ENCODE measurements at regions not wholly inside any gene's neighbourhood (a gene's known extent, or its start where the extent isn't known, plus 50 kb on each side); places are given as distances from the start of the nearest gene placed in this dataset.
"Not testable (repeated sequence)": the region's sequence is repeated elsewhere in the genome, so short reads cannot be mapped to it uniquely, and the experiment has no call there.

DNA sequence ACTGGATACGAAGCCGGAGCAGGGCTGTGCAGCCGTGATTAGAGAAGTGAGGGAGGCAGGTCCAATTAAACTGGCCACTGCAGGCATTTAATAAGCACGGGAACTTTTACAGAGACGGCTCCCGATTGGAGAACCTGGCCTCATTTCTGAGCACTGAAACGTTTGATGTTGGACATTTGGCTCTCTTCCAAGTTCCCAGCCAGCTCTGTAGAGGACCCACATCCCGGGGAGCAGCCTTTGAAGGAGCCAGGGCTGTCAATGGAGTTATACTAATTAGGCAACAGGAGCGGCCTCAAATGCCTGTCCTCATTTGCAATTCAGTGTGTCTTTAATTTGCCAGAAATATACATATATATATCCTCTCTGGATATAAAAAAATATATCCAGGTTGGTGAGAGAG lies 499.4 kb upstream of the C16orf82 start:
- H3K27me3 Mint-ChIP-seq, result peaks cover 31% of the 10 kb centered on the region
- intact Hi-C loops (cut with micrococcal nuclease), result loop anchor here (5.0 kb wide), 1 partner anchor 730 kb away; no protein-coding TSS in a partner anchor
- H3K4me1 Mint-ChIP-seq, result peaks cover 9% of the 10 kb centered on the region
- H3K36me3 Mint-ChIP-seq (ENCODE audit: low read depth), result no peaks in the 10 kb centered on the region
- H3K9me3 Mint-ChIP-seq, result no peaks in the 10 kb centered on the region
- H3K4me3 Mint-ChIP-seq, result no peak overlapping the region
- H3K27ac Mint-ChIP-seq, result no peak overlapping the region
- DNase-seq, result no peak

GRCh38 chr16:26569793-26570192 lies 496.9 kb upstream of the C16orf82 start:
- H3K27me3 Mint-ChIP-seq, result peaks cover 15% of the 10 kb centered on the region
- H3K4me3 Mint-ChIP-seq, result no peak overlapping the region
- intact Hi-C loops (cut with micrococcal nuclease), result loop anchor here (5.0 kb wide), 1 partner anchor 732 kb away; no protein-coding TSS in a partner anchor
- H3K27ac Mint-ChIP-seq, result no peak overlapping the region
- no peaks in the 10 kb centered on the region for H3K36me3 Mint-ChIP-seq (ENCODE audit: low read depth)
- peaks cover 9% of the 10 kb centered on the region for H3K4me1 Mint-ChIP-seq
- peak; percentile 78 for DNase-seq
- peaks cover 3% of the 10 kb centered on the region for H3K9me3 Mint-ChIP-seq

DNA sequence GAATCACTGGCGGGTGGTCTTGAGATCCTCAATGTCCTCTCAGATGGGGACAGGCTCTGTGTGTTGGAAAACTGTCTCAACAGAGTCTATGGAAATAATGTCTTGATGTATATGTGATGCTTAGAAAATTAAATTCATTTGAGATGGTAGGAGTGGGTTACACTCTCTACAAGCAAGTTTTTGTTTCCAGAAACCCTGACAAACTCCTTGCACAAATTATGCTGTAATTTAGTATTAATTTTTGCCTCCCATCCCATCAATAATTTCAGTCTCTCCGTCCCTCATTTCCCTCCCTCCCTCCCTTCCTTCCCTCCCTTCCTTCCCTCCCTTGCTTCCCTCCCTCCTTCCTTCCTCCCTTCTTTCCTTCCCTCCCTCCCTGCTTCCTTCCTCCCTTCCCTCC lies 488.0 kb upstream of the C16orf82 start:
- H3K4me3 Mint-ChIP-seq, result no peak overlapping the region
- intact Hi-C loops (cut with micrococcal nuclease), result no loop called here
- DNase-seq, result no peak
- no peak overlapping the region for H3K27ac Mint-ChIP-seq
- peaks cover 6% of the 10 kb centered on the region for H3K27me3 Mint-ChIP-seq
- H3K4me1 Mint-ChIP-seq, result peaks cover 7% of the 10 kb centered on the region
- H3K36me3 Mint-ChIP-seq (ENCODE audit: low read depth), result peaks cover 7% of the 10 kb centered on the region
- H3K9me3 Mint-ChIP-seq, result peaks cover 34% of the 10 kb centered on the region

GRCh38 chr16:26583803-26584202 lies 482.9 kb upstream of the C16orf82 start:
- no peak overlapping the region for H3K4me3 Mint-ChIP-seq

GRCh38 chr16:26593700-26594099 lies 473.0 kb upstream of the C16orf82 start:
- DNase-seq, result peak; percentile 57
- peak overlapping the region; percentile 51 for H3K4me3 Mint-ChIP-seq
- H3K27me3 Mint-ChIP-seq, result peaks cover 2% of the 10 kb centered on the region
- H3K9me3 Mint-ChIP-seq, result peaks cover 4% of the 10 kb centered on the region
- H3K27ac Mint-ChIP-seq, result peak overlapping the region; percentile 76
- intact Hi-C loops (cut with micrococcal nuclease), result loop anchor here (10.0 kb wide), 3 partner anchors 51 to 641 kb away; no protein-coding TSS in a partner anchor
- H3K4me1 Mint-ChIP-seq, result peaks cover 46% of the 10 kb centered on the region
- H3K36me3 Mint-ChIP-seq (ENCODE audit: low read depth), result peaks cover 16% of the 10 kb centered on the region

More at GRCh38 chr16:26583803-26584202, 482.9 kb upstream of the C16orf82 start:
- H3K27me3 Mint-ChIP-seq, result peaks cover 23% of the 10 kb centered on the region
- peaks cover 7% of the 10 kb centered on the region for H3K4me1 Mint-ChIP-seq
- peak; percentile 37 for DNase-seq
- peaks cover 41% of the 10 kb centered on the region for H3K9me3 Mint-ChIP-seq
- peaks cover 22% of the 10 kb centered on the region for H3K36me3 Mint-ChIP-seq (ENCODE audit: low read depth)
- H3K27ac Mint-ChIP-seq, result no peak overlapping the region
- intact Hi-C loops (cut with micrococcal nuclease), result no loop called here

DNA sequence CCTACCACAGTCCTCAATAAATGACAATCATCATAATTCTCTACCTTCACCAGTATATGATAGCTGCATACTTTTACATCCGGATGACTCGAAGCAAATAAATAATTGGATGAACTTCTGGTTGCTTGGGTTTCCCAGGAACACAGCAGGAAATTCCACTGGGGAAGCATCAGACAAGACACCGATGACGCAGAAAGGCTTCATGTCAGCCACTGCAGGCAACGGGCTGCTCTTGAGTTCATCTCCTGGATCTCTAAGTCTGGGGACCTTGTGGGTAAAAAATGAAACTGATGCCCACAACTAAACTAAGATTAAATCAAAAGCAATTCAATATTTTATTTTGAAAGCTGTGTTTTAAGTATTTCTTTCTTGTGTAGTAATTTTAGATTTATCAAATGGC lies 472.1 kb upstream of the C16orf82 start:
- intact Hi-C loops (cut with micrococcal nuclease), result loop anchor here (5.0 to 10.0 kb wide), 5 partner anchors 50 to 640 kb away; no protein-coding TSS in a partner anchor
- H3K27ac Mint-ChIP-seq, result peak overlapping the region; percentile 34
- H3K36me3 Mint-ChIP-seq (ENCODE audit: low read depth), result peaks cover 20% of the 10 kb centered on the region
- no peaks in the 10 kb centered on the region for H3K27me3 Mint-ChIP-seq
- DNase-seq, result peak; percentile 62
- peaks cover 7% of the 10 kb centered on the region for H3K9me3 Mint-ChIP-seq
- peaks cover 56% of the 10 kb centered on the region for H3K4me1 Mint-ChIP-seq
- peak overlapping the region; percentile 4 for H3K4me3 Mint-ChIP-seq

- peak overlapping the region; percentile 80 for H3K27ac Mint-ChIP-seq
- no peak overlapping the region for H3K4me3 Mint-ChIP-seq
- no peaks in the 10 kb centered on the region for H3K27me3 Mint-ChIP-seq
- peaks cover 10% of the 10 kb centered on the region for H3K9me3 Mint-ChIP-seq
- peaks cover 22% of the 10 kb centered on the region for H3K36me3 Mint-ChIP-seq (ENCODE audit: low read depth)
- H3K4me1 Mint-ChIP-seq, result peaks cover 56% of the 10 kb centered on the region
- intact Hi-C loops (cut with micrococcal nuclease), result loop anchor here (5.0 to 10.0 kb wide), 5 partner anchors 50 to 640 kb away; no protein-coding TSS in a partner anchor
- no peak for DNase-seq
These were observed 471.5 kb upstream of the C16orf82 start for GRCh38 chr16:26595199-26595598.

- Mint-ChIP-seq H3K4me1 (peaks cover 57% of the 10 kb centered on the region), H3K36me3 (ENCODE audit: low read depth) (peaks cover 21% of the 10 kb centered on the region), H3K27ac (peak overlapping the region; percentile 81), H3K4me3 (peak overlapping the region; percentile 28)
- DNase-seq, H3K9me3 Mint-ChIP-seq, H3K27me3 Mint-ChIP-seq: not testable (repeated sequence)
- intact Hi-C loops (cut with micrococcal nuclease), result loop anchor here (5.0 to 10.0 kb wide), 5 partner anchors 49 to 639 kb away; no protein-coding TSS in a partner anchor
These were observed 470.7 kb upstream of the C16orf82 start for GRCh38 chr16:26596033-26596432.

DNA sequence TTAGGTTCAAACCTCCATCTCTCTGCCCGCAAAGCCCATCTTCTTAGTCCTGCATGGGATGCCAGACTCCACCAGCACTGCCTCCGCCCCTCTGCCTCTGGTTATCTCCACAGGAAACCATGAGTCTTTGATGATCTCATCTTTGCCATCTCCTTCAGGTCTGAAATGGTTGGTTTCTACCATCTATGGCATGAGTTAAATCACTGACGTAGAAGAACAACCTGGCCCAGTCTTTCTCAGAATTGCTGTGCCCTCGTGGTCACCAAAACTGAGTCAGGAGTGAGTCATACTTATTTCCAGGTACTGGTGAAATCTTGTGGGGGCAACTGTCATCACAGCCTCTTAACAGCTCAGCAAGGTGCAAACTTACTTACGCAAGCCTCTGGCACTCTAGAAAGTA lies 468.7 kb upstream of the C16orf82 start:
- Mint-ChIP-seq H3K27ac (peak overlapping the region; percentile 96), H3K36me3 (ENCODE audit: low read depth) (peaks cover 24% of the 10 kb centered on the region), H3K4me3 (peak overlapping the region; percentile 66), H3K27me3 (no peaks in the 10 kb centered on the region), H3K4me1 (peaks cover 67% of the 10 kb centered on the region), H3K9me3 (peaks cover 10% of the 10 kb centered on the region)
- DNase-seq, result peak; percentile 94
- intact Hi-C loops (cut with micrococcal nuclease), result loop anchor here (1.0 to 10.0 kb wide), 8 partner anchors 19 to 804 kb away; partner anchors contain the start of gene IL21R

DNA sequence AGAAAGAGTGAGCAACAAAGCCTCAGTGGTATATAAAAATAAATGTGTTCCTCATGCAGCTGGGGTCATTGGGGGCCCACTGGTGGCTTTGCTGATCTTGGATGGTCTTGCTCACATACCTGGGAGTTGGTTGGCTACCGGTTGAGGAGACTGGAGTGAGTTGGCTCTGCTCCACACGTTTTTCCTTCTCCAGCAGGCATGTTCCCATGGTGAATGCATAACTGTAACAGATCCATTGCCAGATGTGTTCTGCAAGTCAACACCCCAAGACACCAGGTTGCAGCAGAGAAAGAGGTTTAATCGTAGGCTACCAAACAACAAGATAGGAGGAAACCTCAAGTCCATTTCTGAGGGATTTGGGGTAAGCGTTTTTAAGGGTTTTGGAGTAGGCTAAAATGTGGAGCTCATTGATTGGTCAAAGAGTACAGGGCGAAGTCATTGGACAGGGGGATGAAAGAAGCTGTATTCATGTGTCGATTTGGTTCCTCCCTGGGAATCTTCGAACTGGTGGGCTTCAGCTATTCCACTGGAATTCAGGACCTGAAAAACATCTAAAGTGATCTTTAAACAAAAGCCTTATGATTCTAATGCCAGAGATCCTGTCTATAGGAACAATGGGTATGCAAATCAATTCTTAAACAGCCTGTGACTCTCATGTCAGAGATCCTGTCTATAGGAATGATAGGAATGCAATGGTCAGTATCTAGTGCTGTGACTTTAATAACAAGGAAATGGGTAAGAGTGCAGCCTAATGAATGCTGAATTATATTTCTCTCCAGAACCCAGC lies 467.5 kb upstream of the C16orf82 start:
- H3K27ac Mint-ChIP-seq, result peak overlapping the region; percentile 96
- peaks cover 15% of the 10 kb centered on the region for H3K9me3 Mint-ChIP-seq
- intact Hi-C loops (cut with micrococcal nuclease), result loop anchor here (1.0 to 10.0 kb wide), 8 partner anchors 18 to 803 kb away; partner anchors contain the start of gene IL21R
- H3K27me3 Mint-ChIP-seq, result no peaks in the 10 kb centered on the region
- DNase-seq, result peak; percentile 71
- peak overlapping the region; percentile 76 for H3K4me3 Mint-ChIP-seq
- H3K4me1 Mint-ChIP-seq, result peaks cover 63% of the 10 kb centered on the region
- peaks cover 29% of the 10 kb centered on the region for H3K36me3 Mint-ChIP-seq (ENCODE audit: low read depth)

DNA sequence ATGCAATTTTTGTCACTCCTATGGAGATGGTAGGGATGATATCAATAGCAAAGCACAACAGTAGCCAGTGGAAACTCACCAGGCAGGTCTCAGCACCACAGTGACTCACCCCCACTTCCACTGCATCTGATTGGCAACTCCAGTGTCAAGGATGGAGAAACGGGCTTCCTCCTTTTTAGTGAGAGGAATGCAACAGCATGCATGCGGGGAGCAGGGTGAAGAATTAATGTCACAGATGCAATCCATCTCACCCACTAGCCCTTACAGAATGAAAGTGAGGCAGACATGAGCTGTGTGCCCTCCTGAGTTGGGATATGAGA lies 467.0 kb upstream of the C16orf82 start:
- Mint-ChIP-seq H3K4me3 (peak overlapping the region; percentile 76), H3K27me3 (no peaks in the 10 kb centered on the region), H3K9me3 (peaks cover 18% of the 10 kb centered on the region), H3K27ac (peak overlapping the region; percentile 96), H3K4me1 (peaks cover 65% of the 10 kb centered on the region), H3K36me3 (ENCODE audit: low read depth) (peaks cover 33% of the 10 kb centered on the region)
- DNase-seq, result peak; percentile 80
- intact Hi-C loops (cut with micrococcal nuclease), result loop anchor here (2.0 to 10.0 kb wide), 6 partner anchors 17 to 635 kb away; no protein-coding TSS in a partner anchor

GRCh38 chr16:26601335-26601734 lies 465.4 kb upstream of the C16orf82 start:
- intact Hi-C loops (cut with micrococcal nuclease), result no loop called here
- Mint-ChIP-seq H3K9me3 (peaks cover 22% of the 10 kb centered on the region), H3K27me3 (no peaks in the 10 kb centered on the region), H3K4me1 (peaks cover 72% of the 10 kb centered on the region), H3K36me3 (ENCODE audit: low read depth) (peaks cover 28% of the 10 kb centered on the region), H3K27ac (peak overlapping the region; percentile 96), H3K4me3 (peak overlapping the region; percentile 50)
- peak; percentile 64 for DNase-seq

DNA sequence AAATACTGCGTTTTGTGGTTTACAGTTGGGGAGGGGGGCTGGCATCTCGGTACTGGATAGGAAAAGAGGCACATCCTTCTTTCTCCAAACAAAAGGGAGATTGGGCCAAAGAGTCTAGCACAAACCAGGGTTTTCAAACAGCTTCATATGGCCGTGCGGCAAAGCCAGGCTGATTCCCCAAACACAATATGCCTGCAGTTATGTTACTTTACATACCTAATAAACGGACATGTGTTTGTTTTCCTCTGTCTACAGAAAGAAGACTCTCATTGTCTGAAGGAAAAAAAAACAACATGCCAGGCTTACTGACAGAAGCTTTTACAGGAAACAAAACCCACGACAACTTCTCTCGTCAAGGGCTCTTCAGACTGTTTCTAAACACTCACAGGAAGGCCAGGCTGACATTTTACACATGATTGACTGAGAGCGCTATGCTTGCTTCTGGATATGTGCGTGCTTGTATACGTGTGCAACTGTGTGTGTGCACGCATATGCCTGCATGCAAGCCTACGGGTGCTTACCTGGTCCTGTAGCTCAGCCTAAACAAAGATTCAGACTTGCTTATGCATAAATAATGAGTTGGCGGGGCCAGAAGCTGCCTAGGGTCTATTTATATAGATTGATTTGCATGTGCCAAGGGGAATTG lies 461.0 kb upstream of the C16orf82 start:
- peak; percentile 71 for DNase-seq
- H3K4me1 Mint-ChIP-seq, result peaks cover 65% of the 10 kb centered on the region
- peak overlapping the region; percentile 35 for H3K4me3 Mint-ChIP-seq
- peaks cover 22% of the 10 kb centered on the region for H3K36me3 Mint-ChIP-seq (ENCODE audit: low read depth)
- H3K9me3 Mint-ChIP-seq, result peaks cover 25% of the 10 kb centered on the region
- no peaks in the 10 kb centered on the region for H3K27me3 Mint-ChIP-seq
- intact Hi-C loops (cut with micrococcal nuclease), result no loop called here
- H3K27ac Mint-ChIP-seq, result peak overlapping the region; percentile 84

All from activated CD4-positive, alpha-beta T cell treated with anti-CD3 and anti-CD28 coated beads, Interleukin-2, amount 10 ng/mL, durations not matched to agents 24 days and 14 days (primary cell).